ENCODE measurements at regions not wholly inside any gene's neighbourhood (a gene's known extent, or its start where the extent isn't known, plus 50 kb on each side); places are given as distances from the start of the nearest gene placed in this dataset.

DNA sequence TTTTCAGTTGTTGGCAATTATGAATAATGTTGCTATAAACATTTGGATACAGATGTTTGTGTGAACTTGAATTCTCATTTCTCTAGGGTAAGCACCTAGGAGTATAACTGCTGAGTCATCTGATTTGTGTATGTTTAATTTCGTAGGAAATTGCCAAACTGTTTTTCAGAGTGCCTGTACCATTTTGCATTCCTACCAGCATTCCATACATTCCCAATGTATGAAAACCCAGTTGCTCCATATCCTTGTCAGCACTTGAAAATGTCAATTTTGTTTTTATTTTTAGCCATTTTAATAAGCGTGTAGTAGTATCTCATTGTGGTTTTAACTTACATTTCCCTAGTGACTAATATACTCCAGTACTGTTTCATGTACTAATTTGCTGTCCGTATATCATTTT is 98.5 kb upstream of the TSC22D2 start:
- H3K27ac ChIP-seq, result no peak overlapping the region
- CTCF ChIA-PET, result no interaction called here
- TF ChIP-seq CHD2 (IDR thresholded peaks at IDR 0.05; ENCODE audit: low read length, partially characterized antibody) (no peak), CEBPB (IDR thresholded peaks at IDR 0.05) (0 out of 4 replicates have a peak, but pooled peaks of 1 of the 2 experiments have one; percentile 24), POLR2A (IDR thresholded peaks at IDR 0.05; ENCODE audit: low read length) (no peak), CHD4 (IDR thresholded peaks at IDR 0.05; ENCODE audit: borderline replicate concordance) (no peak), POLR2AphosphoS2 (conservative IDR thresholded peaks at IDR 0.05; ENCODE audit: low read length) (no peak), RAD21 (conservative IDR thresholded peaks at IDR 0.05 in 1 of 2, IDR thresholded peaks at IDR 0.05 in 1 of 2) (no peak), FOSL2 (IDR thresholded peaks at IDR 0.05) (no peak), FOSL2 (CRISPR knock-in tag; IDR thresholded peaks at IDR 0.05) (peak; percentile 40; the same call in 1 of the 2 replicates), HEYL (CRISPR knock-in tag; IDR thresholded peaks at IDR 0.05) (no peak), EP300 (IDR thresholded peaks at IDR 0.05) (no peak), ZFP36 (IDR thresholded peaks at IDR 0.05; ENCODE audit: borderline replicate concordance, partially characterized antibody) (peak; percentile 71), MAFK (IDR thresholded peaks at IDR 0.05; ENCODE audit: partially characterized antibody) (peak; percentile 99), NFE2L2 (conservative IDR thresholded peaks at IDR 0.05; ENCODE audit: low read length) (peak; percentile 80), ESRRA (IDR thresholded peaks at IDR 0.05; ENCODE audit: borderline replicate concordance, low read length) (no peak), SREBF2 (IDR thresholded peaks at IDR 0.05) (no peak)
- TF ChIP-seq, protein P1, sequence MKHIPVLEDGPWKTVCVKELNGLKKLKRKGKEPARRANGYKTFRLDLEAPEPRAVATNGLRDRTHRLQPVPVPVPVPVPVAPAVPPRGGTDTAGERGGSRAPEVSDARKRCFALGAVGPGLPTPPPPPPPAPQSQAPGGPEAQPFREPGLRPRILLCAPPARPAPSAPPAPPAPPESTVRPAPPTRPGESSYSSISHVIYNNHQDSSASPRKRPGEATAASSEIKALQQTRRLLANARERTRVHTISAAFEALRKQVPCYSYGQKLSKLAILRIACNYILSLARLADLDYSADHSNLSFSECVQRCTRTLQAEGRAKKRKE (CRISPR knock-in tag; IDR thresholded peaks at IDR 0.05; ENCODE audit: low read depth), result no peak
- TF ChIP-seq, protein P2, sequence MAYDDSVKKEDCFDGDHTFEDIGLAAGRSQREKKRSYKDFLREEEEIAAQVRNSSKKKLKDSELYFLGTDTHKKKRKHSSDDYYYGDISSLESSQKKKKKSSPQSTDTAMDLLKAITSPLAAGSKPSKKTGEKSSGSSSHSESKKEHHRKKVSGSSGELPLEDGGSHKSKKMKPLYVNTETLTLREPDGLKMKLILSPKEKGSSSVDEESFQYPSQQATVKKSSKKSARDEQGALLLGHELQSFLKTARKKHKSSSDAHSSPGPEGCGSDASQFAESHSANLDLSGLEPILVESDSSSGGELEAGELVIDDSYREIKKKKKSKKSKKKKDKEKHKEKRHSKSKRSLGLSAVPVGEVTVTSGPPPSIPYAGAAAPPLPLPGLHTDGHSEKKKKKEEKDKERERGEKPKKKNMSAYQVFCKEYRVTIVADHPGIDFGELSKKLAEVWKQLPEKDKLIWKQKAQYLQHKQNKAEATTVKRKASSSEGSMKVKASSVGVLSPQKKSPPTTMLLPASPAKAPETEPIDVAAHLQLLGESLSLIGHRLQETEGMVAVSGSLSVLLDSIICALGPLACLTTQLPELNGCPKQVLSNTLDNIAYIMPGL (CRISPR knock-in tag; IDR thresholded peaks at IDR 0.05; ENCODE audit: borderline replicate concordance), result no peak
- TF ChIP-seq, protein P3, sequence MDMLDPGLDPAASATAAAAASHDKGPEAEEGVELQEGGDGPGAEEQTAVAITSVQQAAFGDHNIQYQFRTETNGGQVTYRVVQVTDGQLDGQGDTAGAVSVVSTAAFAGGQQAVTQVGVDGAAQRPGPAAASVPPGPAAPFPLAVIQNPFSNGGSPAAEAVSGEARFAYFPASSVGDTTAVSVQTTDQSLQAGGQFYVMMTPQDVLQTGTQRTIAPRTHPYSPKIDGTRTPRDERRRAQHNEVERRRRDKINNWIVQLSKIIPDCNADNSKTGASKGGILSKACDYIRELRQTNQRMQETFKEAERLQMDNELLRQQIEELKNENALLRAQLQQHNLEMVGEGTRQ (IDR thresholded peaks at IDR 0.05), result no peak
- TF ChIP-seq, protein P4, sequence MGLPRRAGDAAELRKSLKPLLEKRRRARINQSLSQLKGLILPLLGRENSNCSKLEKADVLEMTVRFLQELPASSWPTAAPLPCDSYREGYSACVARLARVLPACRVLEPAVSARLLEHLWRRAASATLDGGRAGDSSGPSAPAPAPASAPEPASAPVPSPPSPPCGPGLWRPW (IDR thresholded peaks at IDR 0.05), result no peak
- no peak for ATAC-seq
- H3K4me1 ChIP-seq, result no peaks in the 10 kb centered on the region
- H3K4me3 ChIP-seq, result no peak overlapping the region
- DNase-seq (ENCODE audit: low read depth in 1 of 2, low spot score in 1 of 2), result peak in 1 of 2 experiments; percentile 32
- FAIRE-seq, result no peak
- WGBS (ENCODE audit: missing lambda C conversion rate), result 64% methylated on average over 3 of the region's 3 CpGs
- POLR2A ChIA-PET, result interaction anchor here (0.7 kb wide), 1 partner anchor 63 kb away, joined by 7 read pairs; no protein-coding TSS in a partner anchor
- peaks cover 14% of the 10 kb centered on the region; the same call in 1 of the 3 replicates for H3K9me3 ChIP-seq
- H3K4me2 ChIP-seq, result no peak overlapping the region

DNA sequence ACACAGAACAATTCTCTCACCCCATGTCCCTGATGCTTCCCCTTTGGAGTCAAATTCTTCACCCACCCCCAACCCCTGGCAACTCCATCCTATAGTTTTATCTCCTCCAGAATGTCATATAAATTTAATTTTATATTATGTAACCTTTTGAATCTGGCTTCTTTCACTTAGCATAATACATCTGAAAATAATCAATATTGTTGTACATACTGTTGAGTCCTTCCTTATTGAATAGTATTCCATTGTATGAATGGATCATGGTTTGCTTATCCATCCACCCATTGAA is 98.9 kb upstream of the TSC22D2 start:
- POLR2A ChIA-PET, result no interaction called here
- FAIRE-seq, result no peak
- ATAC-seq, result no peak
- peaks cover 14% of the 10 kb centered on the region; the same call in 1 of the 3 replicates for H3K9me3 ChIP-seq
- H3K4me1 ChIP-seq, result no peaks in the 10 kb centered on the region
- no peak overlapping the region for H3K27ac ChIP-seq
- no peak for DNase-seq (ENCODE audit: low read depth in 1 of 2, low spot score in 1 of 2)
- TF ChIP-seq JUNB (IDR thresholded peaks at IDR 0.05) (no peak), ZC3H11A (IDR thresholded peaks at IDR 0.05) (no peak), MAFK (IDR thresholded peaks at IDR 0.05; ENCODE audit: partially characterized antibody) (no peak), HEYL (CRISPR knock-in tag; IDR thresholded peaks at IDR 0.05) (no peak)
- CTCF ChIA-PET, result interaction anchor here (1.0 kb wide), 1 partner anchor 16 kb away, joined by 3 read pairs; no protein-coding TSS in a partner anchor
- H3K4me2 ChIP-seq, result no peak overlapping the region
- H3K4me3 ChIP-seq, result no peak overlapping the region

Data from A549 (cell line).